ENCODE measurements at regions not wholly inside any gene's neighbourhood (a gene's known extent, or its start where the extent isn't known, plus 50 kb on each side); places are given as distances from the start of the nearest gene placed in this dataset.

DNA sequence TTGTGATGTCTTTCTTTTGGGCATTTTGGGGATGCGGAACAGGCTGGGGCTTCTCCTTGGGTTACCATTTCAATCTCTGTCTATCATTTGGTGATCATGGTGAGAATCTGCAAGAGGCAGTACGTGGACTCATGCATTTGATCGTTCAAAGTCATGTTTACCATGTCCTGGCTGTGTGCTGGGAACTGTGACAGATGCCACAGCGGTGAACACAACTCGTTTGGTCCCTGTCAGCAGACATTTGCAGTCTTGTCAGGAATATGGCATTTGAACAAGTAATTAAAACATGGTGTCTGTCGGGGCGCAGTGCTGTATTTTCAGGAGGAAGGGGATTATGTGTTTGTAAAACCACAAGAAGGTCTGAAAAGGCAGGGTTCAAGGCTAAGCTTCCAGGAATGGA lies 103.3 kb upstream of the IGSF21 start:
- DNase-seq (ENCODE audit: low read depth): no peak
- Histone ChIP-seq H3K36me3 (ENCODE audit: control insufficient read depth, insufficient read depth, low read length, severe bottlenecking) (no peaks in the 10 kb centered on the region), H3K4me1 (ENCODE audit: control insufficient read depth, insufficient read depth, low read length) (no peaks in the 10 kb centered on the region), H3K9me3 (ENCODE audit: control insufficient read depth, low read length) (no peaks in the 10 kb centered on the region), H3K9ac (ENCODE audit: low read length) (no peak overlapping the region), H3K4me3 (ENCODE audit: low read length) (no peak overlapping the region), H3K27me3 (replicated peaks; ENCODE audit: control insufficient read depth, insufficient read depth, low read length) (peaks cover 55% of the 10 kb centered on the region)

DNA sequence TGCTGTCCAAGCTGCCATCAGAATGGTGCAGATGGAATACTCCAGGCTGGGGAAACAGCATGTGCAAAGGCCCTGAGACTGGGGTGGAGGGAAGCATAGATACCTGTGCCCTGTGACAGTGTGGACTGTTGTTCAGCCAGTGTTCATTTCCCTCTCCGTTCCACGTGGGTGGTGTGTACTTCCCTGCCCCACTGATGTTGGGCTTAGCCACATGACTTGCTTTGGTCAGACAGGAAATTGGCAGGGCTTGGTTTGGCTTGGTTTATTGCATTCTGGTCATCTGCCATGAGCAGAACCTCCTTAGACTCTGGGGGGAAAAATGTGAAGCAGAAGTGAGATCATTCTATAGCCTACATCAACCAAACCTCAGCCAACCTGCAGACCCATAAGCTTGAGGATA lies 102.4 kb upstream of the IGSF21 start:
- no peaks in the 10 kb centered on the region for H3K4me1 ChIP-seq (ENCODE audit: control insufficient read depth, insufficient read depth, low read length)
- H3K9ac ChIP-seq (ENCODE audit: low read length): no peak overlapping the region
- DNase-seq (ENCODE audit: low read depth): no peak
- peaks cover 2% of the 10 kb centered on the region for H3K9me3 ChIP-seq (ENCODE audit: control insufficient read depth, low read length)
- no peaks in the 10 kb centered on the region for H3K36me3 ChIP-seq (ENCODE audit: control insufficient read depth, insufficient read depth, low read length, severe bottlenecking)
- H3K27me3 ChIP-seq (replicated peaks; ENCODE audit: control insufficient read depth, insufficient read depth, low read length): peaks cover 57% of the 10 kb centered on the region
- H3K4me3 ChIP-seq (ENCODE audit: low read length): no peak overlapping the region

- Histone ChIP-seq H3K4me3 (ENCODE audit: low read length) (no peak overlapping the region), H3K4me1 (ENCODE audit: control insufficient read depth, insufficient read depth, low read length) (no peaks in the 10 kb centered on the region), H3K9me3 (ENCODE audit: control insufficient read depth, low read length) (peaks cover 5% of the 10 kb centered on the region), H3K9ac (ENCODE audit: low read length) (no peak overlapping the region), H3K36me3 (ENCODE audit: control insufficient read depth, insufficient read depth, low read length, severe bottlenecking) (no peaks in the 10 kb centered on the region), H3K27me3 (replicated peaks; ENCODE audit: control insufficient read depth, insufficient read depth, low read length) (peaks cover 46% of the 10 kb centered on the region)
- DNase-seq (ENCODE audit: low read depth): no peak
Observed at GRCh38 chr1:18007391-18008041, 100.1 kb upstream of the IGSF21 start.

- Histone ChIP-seq H3K9ac (ENCODE audit: low read length) (no peak overlapping the region), H3K9me3 (ENCODE audit: control insufficient read depth, low read length) (peaks cover 5% of the 10 kb centered on the region)
Observed at GRCh38 chr1:18008081-18008480, 99.5 kb upstream of the IGSF21 start.

GRCh38 chr1:18009055-18009454 lies 98.5 kb upstream of the IGSF21 start:
- H3K9me3 ChIP-seq (ENCODE audit: control insufficient read depth, low read length): peaks cover 5% of the 10 kb centered on the region
- H3K36me3 ChIP-seq (ENCODE audit: control insufficient read depth, insufficient read depth, low read length, severe bottlenecking): no peaks in the 10 kb centered on the region
- H3K9ac ChIP-seq (ENCODE audit: low read length): no peak overlapping the region
- peaks cover 49% of the 10 kb centered on the region for H3K27me3 ChIP-seq (replicated peaks; ENCODE audit: control insufficient read depth, insufficient read depth, low read length)
- no peak overlapping the region for H3K4me3 ChIP-seq (ENCODE audit: low read length)
- H3K4me1 ChIP-seq (ENCODE audit: control insufficient read depth, insufficient read depth, low read length): no peaks in the 10 kb centered on the region
- DNase-seq (ENCODE audit: low read depth): no peak

More at GRCh38 chr1:18008081-18008480, 99.5 kb upstream of the IGSF21 start:
- DNase-seq (ENCODE audit: low read depth): no peak
- no peaks in the 10 kb centered on the region for H3K36me3 ChIP-seq (ENCODE audit: control insufficient read depth, insufficient read depth, low read length, severe bottlenecking)
- H3K4me1 ChIP-seq (ENCODE audit: control insufficient read depth, insufficient read depth, low read length): no peaks in the 10 kb centered on the region
- peaks cover 46% of the 10 kb centered on the region for H3K27me3 ChIP-seq (replicated peaks; ENCODE audit: control insufficient read depth, insufficient read depth, low read length)
- no peak overlapping the region for H3K4me3 ChIP-seq (ENCODE audit: low read length)

- no peak overlapping the region for H3K9ac ChIP-seq (ENCODE audit: low read length)
- H3K4me3 ChIP-seq (ENCODE audit: low read length): no peak overlapping the region
- H3K4me1 ChIP-seq (ENCODE audit: control insufficient read depth, insufficient read depth, low read length): no peaks in the 10 kb centered on the region
- peaks cover 5% of the 10 kb centered on the region for H3K9me3 ChIP-seq (ENCODE audit: control insufficient read depth, low read length)
- H3K27me3 ChIP-seq (replicated peaks; ENCODE audit: control insufficient read depth, insufficient read depth, low read length): peaks cover 49% of the 10 kb centered on the region
- DNase-seq (ENCODE audit: low read depth): no peak
- no peaks in the 10 kb centered on the region for H3K36me3 ChIP-seq (ENCODE audit: control insufficient read depth, insufficient read depth, low read length, severe bottlenecking)
Observed at GRCh38 chr1:18009478-18009961, 98.1 kb upstream of the IGSF21 start.

- no peaks in the 10 kb centered on the region for H3K36me3 ChIP-seq (ENCODE audit: control insufficient read depth, insufficient read depth, low read length, severe bottlenecking)
- H3K27me3 ChIP-seq (replicated peaks; ENCODE audit: control insufficient read depth, insufficient read depth, low read length): peaks cover 45% of the 10 kb centered on the region
- no peak for DNase-seq (ENCODE audit: low read depth)
- H3K9me3 ChIP-seq (ENCODE audit: control insufficient read depth, low read length): peaks cover 5% of the 10 kb centered on the region
- H3K9ac ChIP-seq (ENCODE audit: low read length): no peak overlapping the region
- no peaks in the 10 kb centered on the region for H3K4me1 ChIP-seq (ENCODE audit: control insufficient read depth, insufficient read depth, low read length)
- H3K4me3 ChIP-seq (ENCODE audit: low read length): no peak overlapping the region
Observed at GRCh38 chr1:18010408-18010807, 97.2 kb upstream of the IGSF21 start.

DNA sequence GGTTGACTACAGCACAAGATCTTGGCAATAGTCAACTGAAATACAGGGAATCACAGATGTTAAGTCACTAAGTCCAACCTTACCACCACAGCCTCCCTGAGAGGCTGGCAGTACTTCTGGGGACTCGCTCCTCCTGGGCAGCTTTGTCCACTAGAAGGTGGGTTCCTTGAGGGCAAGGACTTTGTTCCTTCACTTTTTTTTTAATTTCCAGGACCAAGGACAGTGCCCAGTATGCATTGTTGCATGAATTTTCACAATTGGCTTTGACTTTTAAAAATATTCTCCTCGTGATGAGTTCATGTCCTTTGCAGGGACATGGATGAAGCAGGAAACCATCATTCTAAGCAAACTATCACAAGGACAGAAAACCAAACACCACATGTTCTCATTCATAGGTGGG lies 96.7 kb upstream of the IGSF21 start:
- Histone ChIP-seq H3K4me3 (ENCODE audit: low read length) (no peak overlapping the region), H3K9me3 (ENCODE audit: control insufficient read depth, low read length) (peaks cover 5% of the 10 kb centered on the region), H3K9ac (ENCODE audit: low read length) (no peak overlapping the region), H3K4me1 (ENCODE audit: control insufficient read depth, insufficient read depth, low read length) (no peaks in the 10 kb centered on the region), H3K36me3 (ENCODE audit: control insufficient read depth, insufficient read depth, low read length, severe bottlenecking) (no peaks in the 10 kb centered on the region), H3K27me3 (replicated peaks; ENCODE audit: control insufficient read depth, insufficient read depth, low read length) (peaks cover 41% of the 10 kb centered on the region)
- peak; percentile 17 for DNase-seq (ENCODE audit: low read depth)

DNA sequence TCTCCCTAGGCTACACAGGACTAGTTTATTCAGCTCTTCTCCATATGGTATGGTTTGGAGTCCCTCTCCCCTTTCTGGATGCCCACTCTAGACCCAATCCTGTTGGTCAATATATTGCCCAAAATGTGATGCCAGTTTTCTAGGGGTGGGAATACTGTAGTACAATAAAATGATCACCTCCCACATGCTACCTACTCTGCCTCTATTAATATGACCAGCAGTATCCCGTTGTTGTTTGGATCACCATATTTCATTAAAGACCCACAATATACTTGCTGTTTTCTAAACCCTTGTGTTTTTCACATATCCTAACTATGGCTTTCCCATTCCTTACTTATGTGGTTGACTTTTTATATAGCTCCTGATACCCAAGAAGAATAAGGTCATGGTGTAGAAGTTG lies 95.9 kb upstream of the IGSF21 start:
- Histone ChIP-seq H3K36me3 (ENCODE audit: control insufficient read depth, insufficient read depth, low read length, severe bottlenecking) (no peaks in the 10 kb centered on the region), H3K9ac (ENCODE audit: low read length) (no peak overlapping the region), H3K27me3 (replicated peaks; ENCODE audit: control insufficient read depth, insufficient read depth, low read length) (peaks cover 38% of the 10 kb centered on the region), H3K4me1 (ENCODE audit: control insufficient read depth, insufficient read depth, low read length) (no peaks in the 10 kb centered on the region), H3K9me3 (ENCODE audit: control insufficient read depth, low read length) (peaks cover 5% of the 10 kb centered on the region), H3K4me3 (ENCODE audit: low read length) (no peak overlapping the region)
- DNase-seq (ENCODE audit: low read depth): no peak

- no peak overlapping the region for H3K4me3 ChIP-seq (ENCODE audit: low read length)
- H3K4me1 ChIP-seq (ENCODE audit: control insufficient read depth, insufficient read depth, low read length): no peaks in the 10 kb centered on the region
- H3K36me3 ChIP-seq (ENCODE audit: control insufficient read depth, insufficient read depth, low read length, severe bottlenecking): no peaks in the 10 kb centered on the region
- peaks cover 5% of the 10 kb centered on the region for H3K9me3 ChIP-seq (ENCODE audit: control insufficient read depth, low read length)
- H3K27me3 ChIP-seq (replicated peaks; ENCODE audit: control insufficient read depth, insufficient read depth, low read length): peaks cover 37% of the 10 kb centered on the region
- no peak overlapping the region for H3K9ac ChIP-seq (ENCODE audit: low read length)
- DNase-seq (ENCODE audit: low read depth): no peak
Observed at GRCh38 chr1:18012686-18013085, 94.9 kb upstream of the IGSF21 start.

DNA sequence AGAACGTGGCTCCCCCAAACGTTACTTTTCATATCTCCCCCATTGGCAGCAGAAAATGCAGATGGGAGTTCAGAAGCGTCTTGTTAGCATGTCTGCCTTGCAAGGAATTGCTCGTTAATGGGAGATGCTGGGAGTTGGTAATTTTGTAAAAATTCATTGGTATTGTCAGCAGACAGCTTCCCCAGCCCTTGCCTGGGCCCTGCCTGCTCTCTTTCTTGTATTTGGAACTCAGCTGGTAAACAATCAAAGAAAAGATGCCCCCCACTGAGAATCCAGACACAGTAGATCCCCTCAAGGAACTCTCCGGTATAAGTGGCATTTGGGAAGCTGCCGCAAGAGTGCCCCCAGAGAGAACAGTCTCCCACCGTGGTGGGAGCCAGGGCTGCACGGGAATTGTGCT lies 94.4 kb upstream of the IGSF21 start:
- Histone ChIP-seq H3K4me1 (ENCODE audit: control insufficient read depth, insufficient read depth, low read length) (no peaks in the 10 kb centered on the region), H3K9me3 (ENCODE audit: control insufficient read depth, low read length) (peaks cover 5% of the 10 kb centered on the region), H3K27me3 (replicated peaks; ENCODE audit: control insufficient read depth, insufficient read depth, low read length) (peaks cover 36% of the 10 kb centered on the region), H3K9ac (ENCODE audit: low read length) (no peak overlapping the region), H3K36me3 (ENCODE audit: control insufficient read depth, insufficient read depth, low read length, severe bottlenecking) (no peaks in the 10 kb centered on the region), H3K4me3 (ENCODE audit: low read length) (no peak overlapping the region)
- DNase-seq (ENCODE audit: low read depth): no peak

- Histone ChIP-seq H3K9me3 (ENCODE audit: control insufficient read depth, low read length) (no peaks in the 10 kb centered on the region), H3K4me1 (ENCODE audit: control insufficient read depth, insufficient read depth, low read length) (no peaks in the 10 kb centered on the region), H3K27me3 (replicated peaks; ENCODE audit: control insufficient read depth, insufficient read depth, low read length) (peaks cover 47% of the 10 kb centered on the region), H3K4me3 (ENCODE audit: low read length) (no peak overlapping the region), H3K36me3 (ENCODE audit: control insufficient read depth, insufficient read depth, low read length, severe bottlenecking) (no peaks in the 10 kb centered on the region), H3K9ac (ENCODE audit: low read length) (no peak overlapping the region)
- DNase-seq (ENCODE audit: low read depth): no peak
Observed at GRCh38 chr1:18015719-18016118, 91.9 kb upstream of the IGSF21 start.
